ENCODE measurements at regions not wholly inside any gene's neighbourhood (a gene's known extent, or its start where the extent isn't known, plus 50 kb on each side); places are given as distances from the start of the nearest gene placed in this dataset.

DNA sequence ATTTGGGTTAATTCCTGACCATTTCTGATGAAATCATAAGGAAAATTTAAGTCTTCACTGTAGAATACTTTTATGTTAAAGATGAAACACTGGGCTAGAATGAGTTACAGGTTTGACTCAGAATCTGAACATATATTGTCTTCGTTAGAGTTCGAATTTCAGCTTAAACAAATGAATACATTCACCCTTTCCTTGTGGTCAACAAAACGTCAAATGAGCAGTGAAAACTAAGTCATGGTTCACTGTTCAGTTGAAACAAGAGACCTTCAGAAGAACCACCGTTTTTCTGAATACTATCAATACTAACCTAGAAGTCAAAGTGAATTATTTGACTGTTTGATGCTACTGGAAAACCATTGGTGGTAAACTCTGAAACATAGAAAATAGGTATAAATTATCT is 235.2 kb upstream of the ZWINT start:
- H3K9me3 ChIP-seq (ENCODE audit: control insufficient read depth, insufficient read depth, low read length): no peaks in the 10 kb centered on the region
- WGBS (ENCODE audit: insufficient coverage): 86% methylated on average over 3 of the region's 4 CpGs
- no peaks in the 10 kb centered on the region for H3K27me3 ChIP-seq (ENCODE audit: control insufficient read depth, insufficient read depth, low read length)
- no peaks in the 10 kb centered on the region for H3K4me1 Mint-ChIP-seq
- H3K27me3 Mint-ChIP-seq (ENCODE audit: low read depth in 2 of 2): no peaks in the 10 kb centered on the region
- TF ChIP-seq, protein P1, sequence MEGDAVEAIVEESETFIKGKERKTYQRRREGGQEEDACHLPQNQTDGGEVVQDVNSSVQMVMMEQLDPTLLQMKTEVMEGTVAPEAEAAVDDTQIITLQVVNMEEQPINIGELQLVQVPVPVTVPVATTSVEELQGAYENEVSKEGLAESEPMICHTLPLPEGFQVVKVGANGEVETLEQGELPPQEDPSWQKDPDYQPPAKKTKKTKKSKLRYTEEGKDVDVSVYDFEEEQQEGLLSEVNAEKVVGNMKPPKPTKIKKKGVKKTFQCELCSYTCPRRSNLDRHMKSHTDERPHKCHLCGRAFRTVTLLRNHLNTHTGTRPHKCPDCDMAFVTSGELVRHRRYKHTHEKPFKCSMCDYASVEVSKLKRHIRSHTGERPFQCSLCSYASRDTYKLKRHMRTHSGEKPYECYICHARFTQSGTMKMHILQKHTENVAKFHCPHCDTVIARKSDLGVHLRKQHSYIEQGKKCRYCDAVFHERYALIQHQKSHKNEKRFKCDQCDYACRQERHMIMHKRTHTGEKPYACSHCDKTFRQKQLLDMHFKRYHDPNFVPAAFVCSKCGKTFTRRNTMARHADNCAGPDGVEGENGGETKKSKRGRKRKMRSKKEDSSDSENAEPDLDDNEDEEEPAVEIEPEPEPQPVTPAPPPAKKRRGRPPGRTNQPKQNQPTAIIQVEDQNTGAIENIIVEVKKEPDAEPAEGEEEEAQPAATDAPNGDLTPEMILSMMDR (IDR thresholded peaks at IDR 0.05): no peak
- H3K4me3 ChIP-seq (ENCODE audit: low read length): no peak overlapping the region
- H3K27ac ChIP-seq (ENCODE audit: low read length): no peak overlapping the region
- H3K36me3 ChIP-seq (ENCODE audit: control insufficient read depth, insufficient read depth, low read length): no peaks in the 10 kb centered on the region
- ATAC-seq (no peak), DNase-seq (no peak)
- H3K36me3 Mint-ChIP-seq: no peaks in the 10 kb centered on the region
- intact Hi-C loops (cut with micrococcal nuclease): no loop called here
- no peaks in the 10 kb centered on the region for H3K4me1 ChIP-seq (ENCODE audit: control insufficient read depth, insufficient read depth, low read length)
- no peak overlapping the region for H3K27ac Mint-ChIP-seq
- H3K4me3 Mint-ChIP-seq: no peak overlapping the region
- peaks cover 9 to 17% of the 10 kb centered on the region in 2 donors for H3K9me3 Mint-ChIP-seq

DNA sequence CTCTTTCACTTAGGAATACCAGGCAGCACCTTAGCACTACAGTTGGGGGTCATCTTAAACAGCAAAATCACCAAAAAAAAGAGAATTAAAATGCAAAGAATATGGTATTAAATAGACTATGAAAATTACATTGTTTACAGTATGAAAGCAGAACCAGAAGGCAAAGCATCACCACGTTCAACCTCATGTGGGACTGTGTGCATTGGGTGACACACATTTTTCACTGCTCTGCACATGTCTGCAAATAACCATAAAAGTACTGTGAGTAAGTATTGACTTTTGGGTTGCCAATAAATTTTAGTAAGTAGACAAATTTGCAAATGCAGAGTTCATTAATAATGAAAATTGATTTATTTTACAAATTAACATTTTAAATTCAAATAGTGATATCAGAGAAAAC is 232.1 kb upstream of the ZWINT start:
- H3K27ac Mint-ChIP-seq: no peak overlapping the region
- H3K4me3 ChIP-seq (ENCODE audit: low read length): no peak overlapping the region

DNA sequence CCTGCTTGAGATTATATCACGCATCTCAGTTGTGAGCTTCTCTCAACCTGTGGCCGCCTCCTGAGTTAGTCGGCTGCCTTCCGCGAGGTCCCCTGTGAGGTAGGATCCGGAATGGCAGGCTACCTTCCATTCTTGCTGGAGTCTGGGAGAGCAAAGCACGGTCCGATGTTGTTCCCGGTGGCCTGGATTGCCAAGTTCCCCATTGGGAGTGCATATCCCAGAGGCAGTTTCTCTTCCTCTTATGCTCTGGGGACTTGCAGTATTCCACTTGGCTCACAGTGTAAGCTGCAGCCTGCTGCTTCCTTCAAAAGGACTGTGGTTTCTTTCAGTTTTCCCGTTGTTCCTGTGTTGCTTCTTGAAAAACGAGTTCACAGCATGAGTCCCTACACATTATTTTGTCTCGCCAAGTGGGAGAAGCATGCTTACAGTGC is 225.4 kb upstream of the ZWINT start:
- WGBS (ENCODE audit: insufficient coverage): 76% methylated on average over 12 of the region's 12 CpGs
- Mint-ChIP-seq H3K36me3 (no peaks in the 10 kb centered on the region), H3K27ac (no peak overlapping the region), H3K4me1 (no peaks in the 10 kb centered on the region), H3K27me3 (ENCODE audit: low read depth in 2 of 2) (no peaks in the 10 kb centered on the region), H3K9me3 (peaks cover 4 to 5% of the 10 kb centered on the region in 2 donors), H3K4me3 (no peak overlapping the region)
- no peaks in the 10 kb centered on the region for H3K36me3 ChIP-seq (ENCODE audit: control insufficient read depth, insufficient read depth, low read length)
- peaks cover 5% of the 10 kb centered on the region for H3K9me3 ChIP-seq (ENCODE audit: control insufficient read depth, insufficient read depth, low read length)
- TF ChIP-seq, protein P1 (IDR thresholded peaks at IDR 0.05): no peak
- no peak overlapping the region for H3K27ac ChIP-seq (ENCODE audit: low read length)
- DNase-seq: no peak
- ATAC-seq: no peak
- H3K4me3 ChIP-seq (ENCODE audit: low read length): no peak overlapping the region
- H3K27me3 ChIP-seq (ENCODE audit: control insufficient read depth, insufficient read depth, low read length): no peaks in the 10 kb centered on the region
- H3K4me1 ChIP-seq (ENCODE audit: control insufficient read depth, insufficient read depth, low read length): no peaks in the 10 kb centered on the region
- intact Hi-C loops (cut with micrococcal nuclease): no loop called here

More for the DNA sequence above, 232.1 kb upstream of the ZWINT start:
- no peak for ATAC-seq
- intact Hi-C loops (cut with micrococcal nuclease): no loop called here
- H3K27me3 ChIP-seq (ENCODE audit: control insufficient read depth, insufficient read depth, low read length): no peaks in the 10 kb centered on the region
- Mint-ChIP-seq H3K9me3 (peaks cover 11 to 19% of the 10 kb centered on the region in 2 donors), H3K27me3 (ENCODE audit: low read depth in 2 of 2) (no peaks in the 10 kb centered on the region), H3K36me3 (no peaks in the 10 kb centered on the region), H3K4me3 (no peak overlapping the region), H3K4me1 (no peaks in the 10 kb centered on the region)
- H3K27ac ChIP-seq (ENCODE audit: low read length): no peak overlapping the region
- no peaks in the 10 kb centered on the region for H3K36me3 ChIP-seq (ENCODE audit: control insufficient read depth, insufficient read depth, low read length)
- DNase-seq: no peak
- H3K9me3 ChIP-seq (ENCODE audit: control insufficient read depth, insufficient read depth, low read length): no peaks in the 10 kb centered on the region
- no peaks in the 10 kb centered on the region for H3K4me1 ChIP-seq (ENCODE audit: control insufficient read depth, insufficient read depth, low read length)
- TF ChIP-seq, protein P1 (IDR thresholded peaks at IDR 0.05): no peak
- 88% methylated on average over 1 of the region's 1 CpG for WGBS (ENCODE audit: insufficient coverage)

GRCh38 chr10:56585447-56586171 is 224.6 kb upstream of the ZWINT start:
- WGBS (ENCODE audit: insufficient coverage): 67% methylated on average over 4 of the region's 4 CpGs
- no peak for ATAC-seq

More at GRCh38 chr10:56585447-56586171, 224.6 kb upstream of the ZWINT start:
- intact Hi-C loops (cut with micrococcal nuclease): no loop called here
- Histone ChIP-seq H3K4me1 (ENCODE audit: control insufficient read depth, insufficient read depth, low read length) (no peaks in the 10 kb centered on the region), H3K4me3 (ENCODE audit: low read length) (no peak overlapping the region), H3K27ac (ENCODE audit: low read length) (no peak overlapping the region), H3K27me3 (ENCODE audit: control insufficient read depth, insufficient read depth, low read length) (no peaks in the 10 kb centered on the region), H3K36me3 (ENCODE audit: control insufficient read depth, insufficient read depth, low read length) (no peaks in the 10 kb centered on the region), H3K9me3 (ENCODE audit: control insufficient read depth, insufficient read depth, low read length) (peaks cover 5% of the 10 kb centered on the region)
- H3K4me3 Mint-ChIP-seq: no peak overlapping the region
- no peaks in the 10 kb centered on the region for H3K36me3 Mint-ChIP-seq
- H3K27me3 Mint-ChIP-seq (ENCODE audit: low read depth in 2 of 2): no peaks in the 10 kb centered on the region
- peaks cover 5 to 6% of the 10 kb centered on the region in 2 donors for H3K9me3 Mint-ChIP-seq
- no peak for DNase-seq
- H3K4me1 Mint-ChIP-seq: no peaks in the 10 kb centered on the region
- TF ChIP-seq, protein P1 (IDR thresholded peaks at IDR 0.05): no peak
- H3K27ac Mint-ChIP-seq: no peak overlapping the region
